Vagina (tissue), 2 donors: ENCODE measurements at regions not wholly inside any gene's neighbourhood (a gene's known extent, or its start where the extent isn't known, plus 50 kb on each side); places are given as distances from the start of the nearest gene placed in this dataset.

Experiments
- DNase-seq, 2 donors: peaks; one replicate each; pipeline ENCODE4 v3.0.0-alpha.2; 2017; ENCODE audit errors: extremely low spot score in 2 of 2
- H3K27ac ChIP-seq: fragments of 200-600 bp; sonication (generic); one replicate; pipeline ENCODE4 v1.5.1; 2019
- H3K27me3 ChIP-seq: fragments of 200-600 bp; sonication (generic); one replicate; pipeline ENCODE4 v1.5.1; 2019
- H3K36me3 ChIP-seq, 2 donors: fragments of 200-600 bp; sonication (generic); one replicate each; pipeline ENCODE4 v1.5.1; 2017 to 2019
- H3K4me1 ChIP-seq: fragments of 200-600 bp; sonication (generic); one replicate; pipeline ENCODE4 v1.5.1; 2019
- H3K4me3 ChIP-seq, 2 donors: fragments of 200-600 bp; sonication (generic); 1 replicate in 1 of 2; 2 replicates in 1 of 2; pipeline ENCODE4 v1.5.1; 2016 to 2019
- H3K9me3 ChIP-seq: fragments of 200-600 bp; sonication (generic); one replicate; pipeline ENCODE4 v1.5.1; 2019
- CTCF ChIP-seq, 3 experiments: fragments of 450-650 bp in 2 of 3; fragments of 200-600 bp in 1 of 3; sonication (generic) in 1 of 3; IDR thresholded peaks; one replicate each; pipeline ENCODE4 v1.5.1; 2017 to 2019; ENCODE audit warnings: antibody characterized with exemption in 3 of 3, mild to moderate bottlenecking in 2 of 3, moderate library complexity in 2 of 3
- POLR2A ChIP-seq, 2 donors: fragments of 450-650 bp; IDR thresholded peaks; one replicate each; pipeline ENCODE4 v1.6.1; 2017; ENCODE audit warnings: antibody characterized with exemption in 2 of 2, mild to moderate bottlenecking in 2 of 2, moderate library complexity in 2 of 2
- POLR2AphosphoS5 ChIP-seq, 2 donors: sonication (generic); formaldehyde crosslinking; IDR thresholded peaks; one replicate each; pipeline ENCODE4 v1.9.0; 2017; ENCODE audit warnings: antibody characterized with exemption in 2 of 2, mild to moderate bottlenecking in 2 of 2, low read depth in 1 of 2; ENCODE audit not compliant: insufficient read depth in 1 of 2
- intact Hi-C: fragments of 100-400 bp; cut with DNase I; formaldehyde crosslinking; loops from one replicate; pipeline ENCODE4 v1.15.1; 2023

GRCh38 chr18:76771192-76771799, 51.1 kb upstream of the ZNF236 start:
- intact Hi-C loops: no loop called here
- no peak overlapping the region for H3K4me3 ChIP-seq
- no peak for TF ChIP-seq POLR2AphosphoS5 (IDR thresholded peaks at IDR 0.05; ENCODE audit: insufficient read depth in 1 of 2, low read depth in 1 of 2)
- TF ChIP-seq POLR2A (IDR thresholded peaks at IDR 0.05): no peak
- no peak for TF ChIP-seq CTCF (IDR thresholded peaks at IDR 0.05)
- H3K27ac ChIP-seq: no peak overlapping the region
- no peaks in the 10 kb centered on the region for H3K36me3 ChIP-seq
- no peak for DNase-seq
- no peaks in the 10 kb centered on the region for H3K9me3 ChIP-seq
- no peaks in the 10 kb centered on the region for H3K27me3 ChIP-seq
- H3K4me1 ChIP-seq: no peaks in the 10 kb centered on the region

DNA sequence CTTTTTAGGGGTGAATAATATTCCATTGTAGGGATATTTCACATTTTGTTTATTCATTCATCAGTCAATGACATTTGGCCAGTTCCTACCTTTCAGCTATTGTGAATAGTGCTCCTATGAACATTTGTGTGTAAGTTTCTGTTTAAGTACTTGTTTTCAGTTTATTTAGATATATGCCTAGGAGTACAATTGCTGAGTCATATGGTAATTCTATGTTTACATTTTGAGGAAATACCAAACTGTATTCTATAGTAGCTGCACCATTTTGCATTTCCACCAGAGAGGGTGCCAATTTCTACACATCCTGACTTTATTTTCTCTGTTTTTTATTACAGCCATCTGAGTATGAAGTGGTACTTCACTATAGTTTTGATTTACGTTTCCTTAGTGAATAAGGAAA, 54.4 kb upstream of the ZNF236 start:
- H3K27me3 ChIP-seq: no peaks in the 10 kb centered on the region
- TF ChIP-seq CTCF (IDR thresholded peaks at IDR 0.05) (no peak), POLR2AphosphoS5 (IDR thresholded peaks at IDR 0.05; ENCODE audit: insufficient read depth in 1 of 2, low read depth in 1 of 2) (no peak), POLR2A (IDR thresholded peaks at IDR 0.05) (no peak)
- H3K4me1 ChIP-seq: no peaks in the 10 kb centered on the region
- no peak overlapping the region for H3K27ac ChIP-seq
- intact Hi-C loops: no loop called here
- H3K9me3 ChIP-seq: no peaks in the 10 kb centered on the region
- H3K4me3 ChIP-seq: no peak overlapping the region
- DNase-seq: no peak
- no peaks in the 10 kb centered on the region for H3K36me3 ChIP-seq

DNA sequence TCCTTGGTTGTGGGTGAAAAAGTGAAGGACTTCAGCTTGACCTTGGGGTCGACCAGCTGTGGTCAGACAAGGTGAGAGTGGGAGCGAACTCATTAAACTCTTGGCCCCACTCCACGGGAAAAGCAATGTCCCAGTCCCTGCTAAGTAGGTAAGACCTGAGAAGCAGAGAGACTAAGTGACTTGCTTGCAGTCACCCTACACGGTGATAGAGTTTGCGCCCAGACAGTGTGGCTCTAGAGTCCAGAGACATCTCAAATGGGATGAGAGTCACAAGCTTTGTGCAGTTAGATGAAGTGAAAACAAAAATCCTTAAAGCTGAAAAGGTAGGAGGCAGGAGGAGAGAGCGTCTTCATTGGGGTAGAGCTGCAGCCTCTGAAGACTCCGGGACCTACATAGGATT, 55.9 kb upstream of the ZNF236 start:
- no peaks in the 10 kb centered on the region for H3K4me1 ChIP-seq
- H3K27me3 ChIP-seq: no peaks in the 10 kb centered on the region
- DNase-seq: no peak
- TF ChIP-seq POLR2A (IDR thresholded peaks at IDR 0.05): no peak
- TF ChIP-seq CTCF (IDR thresholded peaks at IDR 0.05): no peak
- TF ChIP-seq POLR2AphosphoS5 (IDR thresholded peaks at IDR 0.05; ENCODE audit: insufficient read depth in 1 of 2, low read depth in 1 of 2): no peak
- H3K4me3 ChIP-seq: no peak overlapping the region
- no peak overlapping the region for H3K27ac ChIP-seq
- intact Hi-C loops: no loop called here
- H3K36me3 ChIP-seq: no peaks in the 10 kb centered on the region
- no peaks in the 10 kb centered on the region for H3K9me3 ChIP-seq

DNA sequence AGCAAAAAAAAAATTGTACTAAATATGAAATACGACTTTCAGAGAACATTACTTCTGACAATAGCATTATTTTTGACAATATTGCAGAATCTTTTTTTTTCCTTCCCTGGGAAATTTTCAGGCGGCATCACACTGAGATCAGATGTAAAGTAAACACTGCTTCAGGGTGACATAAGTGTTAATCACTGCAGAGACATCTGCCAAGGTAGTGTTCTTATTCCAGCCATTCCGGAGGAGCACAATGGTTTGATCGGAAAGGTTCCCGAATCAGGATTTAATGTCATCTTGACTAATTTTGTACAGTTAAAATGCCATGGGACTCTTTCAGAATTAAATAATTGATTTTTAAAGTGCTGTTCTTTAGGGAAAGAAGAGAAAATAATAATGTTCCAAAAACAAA, 56.7 kb upstream of the ZNF236 start:
- Histone ChIP-seq H3K36me3 (no peaks in the 10 kb centered on the region), H3K4me1 (no peaks in the 10 kb centered on the region), H3K9me3 (no peaks in the 10 kb centered on the region), H3K4me3 (no peak overlapping the region), H3K27ac (no peak overlapping the region), H3K27me3 (no peaks in the 10 kb centered on the region)
- DNase-seq: no peak
- intact Hi-C loops: no loop called here
- no peak for TF ChIP-seq POLR2A (IDR thresholded peaks at IDR 0.05)

DNA sequence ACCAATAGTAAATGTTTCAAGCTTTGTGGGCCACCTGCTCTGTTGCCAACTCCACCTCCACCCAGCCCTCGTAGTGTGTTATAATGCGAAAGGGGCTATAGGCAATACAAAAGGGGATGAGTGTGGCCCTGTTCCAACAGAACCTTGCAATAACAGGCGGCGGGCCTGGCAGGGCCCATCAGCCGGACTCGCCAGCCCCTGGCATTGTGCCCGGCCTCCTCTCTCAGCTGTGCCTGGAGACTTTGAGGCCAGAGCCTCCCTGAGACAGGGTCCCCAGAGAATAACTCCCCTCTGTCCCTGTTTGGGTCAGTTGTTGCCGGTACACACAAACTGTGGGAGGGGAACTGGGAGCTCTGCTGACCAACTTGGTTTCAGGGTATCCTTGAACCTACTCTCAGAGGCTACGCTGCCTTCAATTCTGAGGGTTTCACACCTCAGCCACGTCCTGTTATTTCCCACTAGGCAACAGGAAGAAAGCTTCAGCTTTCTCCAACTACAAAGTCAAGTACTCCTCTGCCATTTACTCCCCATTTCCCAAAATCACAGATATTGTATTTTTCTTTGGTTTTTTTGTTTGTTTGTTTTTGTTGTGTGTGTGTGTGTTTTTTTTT, 58.0 kb upstream of the ZNF236 start:
- intact Hi-C loops: no loop called here
- no peaks in the 10 kb centered on the region for H3K9me3 ChIP-seq
- H3K4me3 ChIP-seq: no peak overlapping the region
- no peaks in the 10 kb centered on the region for H3K27me3 ChIP-seq
- TF ChIP-seq POLR2AphosphoS5 (IDR thresholded peaks at IDR 0.05; ENCODE audit: insufficient read depth in 1 of 2, low read depth in 1 of 2): no peak
- no peak for TF ChIP-seq CTCF (IDR thresholded peaks at IDR 0.05)
- no peak for TF ChIP-seq POLR2A (IDR thresholded peaks at IDR 0.05)
- H3K4me1 ChIP-seq: no peaks in the 10 kb centered on the region
- H3K36me3 ChIP-seq: no peaks in the 10 kb centered on the region
- no peak overlapping the region for H3K27ac ChIP-seq
- no peak for DNase-seq
